Neural crest cell (in vitro differentiated cells): ENCODE measurements at regions not wholly inside any gene's neighbourhood (a gene's known extent, or its start where the extent isn't known, plus 50 kb on each side); places are given as distances from the start of the nearest gene placed in this dataset.

Experiments used
- DNase-seq: peaks from one replicate; pipeline ENCODE4 v3.0.0; 2021; ENCODE audit warnings: low read depth, mixed read lengths, low spot score
- H3K27ac Mint-ChIP-seq: one replicate; pipeline ENCODE4 v1.8.0; 2021; ENCODE audit warnings: mild to moderate bottlenecking, mixed read lengths; ENCODE audit not compliant: unreplicated experiment
- H3K27me3 Mint-ChIP-seq: 2 replicates; pipeline ENCODE4 v1.8.0; 2021; ENCODE audit warnings: low read depth, mild to moderate bottlenecking, mixed read lengths
- H3K36me3 Mint-ChIP-seq: 2 replicates; pipeline ENCODE4 v1.8.0; 2021; ENCODE audit warnings: low read depth, mild to moderate bottlenecking, mixed read lengths
- H3K4me1 Mint-ChIP-seq: 2 replicates; pipeline ENCODE4 v1.8.0; 2021; ENCODE audit warnings: mixed read lengths
- H3K4me3 Mint-ChIP-seq: one replicate; pipeline ENCODE4 v1.8.0; 2021; ENCODE audit warnings: mild to moderate bottlenecking, mixed read lengths
- H3K9me3 Mint-ChIP-seq: 2 replicates; pipeline ENCODE4 v1.8.0; 2021; ENCODE audit warnings: mixed read lengths
- CTCF ChIP-seq: fragments of 200-600 bp; sonication (generic); conservative IDR thresholded peaks from 2 replicates; pipeline ENCODE4 v1.5.0; 2021; ENCODE audit warnings: antibody characterized with exemption, mild to moderate bottlenecking

- no peaks in the 10 kb centered on the region for H3K4me1 Mint-ChIP-seq
- no peaks in the 10 kb centered on the region for H3K9me3 Mint-ChIP-seq
- no peaks in the 10 kb centered on the region for H3K27me3 Mint-ChIP-seq
- H3K36me3 Mint-ChIP-seq, result no peaks in the 10 kb centered on the region
- no peak for TF ChIP-seq CTCF
- no peak for DNase-seq
- H3K27ac Mint-ChIP-seq, result no peak overlapping the region
- H3K4me3 Mint-ChIP-seq, result no peak overlapping the region
Observed at GRCh38 chr9:79885093-79885857, 313.5 kb downstream of the TLE4 start.

GRCh38 chr9:79884546-79884945, 312.8 kb downstream of the TLE4 start:
- H3K4me3 Mint-ChIP-seq, result no peak overlapping the region
- no peak for TF ChIP-seq CTCF
- no peaks in the 10 kb centered on the region for H3K4me1 Mint-ChIP-seq
- H3K27ac Mint-ChIP-seq, result no peak overlapping the region
- DNase-seq, result no peak
- no peaks in the 10 kb centered on the region for H3K36me3 Mint-ChIP-seq
- no peaks in the 10 kb centered on the region for H3K9me3 Mint-ChIP-seq
- H3K27me3 Mint-ChIP-seq, result no peaks in the 10 kb centered on the region

GRCh38 chr9:79883073-79883645, 311.4 kb downstream of the TLE4 start:
- H3K4me3 Mint-ChIP-seq, result no peak overlapping the region
- TF ChIP-seq CTCF, result no peak
- H3K36me3 Mint-ChIP-seq, result no peaks in the 10 kb centered on the region
- DNase-seq, result no peak
- no peaks in the 10 kb centered on the region for H3K27me3 Mint-ChIP-seq
- H3K27ac Mint-ChIP-seq, result no peak overlapping the region
- no peaks in the 10 kb centered on the region for H3K4me1 Mint-ChIP-seq
- no peaks in the 10 kb centered on the region for H3K9me3 Mint-ChIP-seq

- Mint-ChIP-seq H3K27me3 (no peaks in the 10 kb centered on the region), H3K4me1 (no peaks in the 10 kb centered on the region), H3K27ac (no peak overlapping the region), H3K4me3 (no peak overlapping the region), H3K36me3 (no peaks in the 10 kb centered on the region), H3K9me3 (no peaks in the 10 kb centered on the region)
- no peak for DNase-seq
- no peak for TF ChIP-seq CTCF
Observed at GRCh38 chr9:79880626-79881025, 308.9 kb downstream of the TLE4 start.

- Mint-ChIP-seq H3K9me3 (no peaks in the 10 kb centered on the region), H3K36me3 (no peaks in the 10 kb centered on the region), H3K27me3 (no peaks in the 10 kb centered on the region), H3K4me1 (no peaks in the 10 kb centered on the region), H3K4me3 (no peak overlapping the region), H3K27ac (no peak overlapping the region)
- no peak for DNase-seq
- TF ChIP-seq CTCF, result no peak
Observed at GRCh38 chr9:79877943-79878602, 306.3 kb downstream of the TLE4 start.
